ENCODE measurements at regions not wholly inside any gene's neighbourhood (a gene's known extent, or its start where the extent isn't known, plus 50 kb on each side); places are given as distances from the start of the nearest gene placed in this dataset.

- TF ChIP-seq ZBTB4 (CRISPR knock-in tag; IDR thresholded peaks at IDR 0.05) (no peak), KAT2A (conservative IDR thresholded peaks at IDR 0.05; ENCODE audit: control insufficient read depth, low read depth, low read length) (no peak), EZH2 (IDR thresholded peaks at IDR 0.05; ENCODE audit: borderline replicate concordance, control insufficient read depth, low read depth, low read length) (no peak)
Measured at GRCh38 chr18:60292186-60292585, 80.4 kb downstream of the MC4R start (continued).

- Histone ChIP-seq H4K20me1 (ENCODE audit: control insufficient read depth, insufficient read depth) (no peaks in the 10 kb centered on the region), H3K36me3 (ENCODE audit: control insufficient read depth in 2 of 2, insufficient read depth in 2 of 2, low read length in 1 of 2) (no peaks in the 10 kb centered on the region), H3K27ac (ENCODE audit: control insufficient read depth, insufficient read depth) (no peak overlapping the region), H3K9me3 (replicated peaks; ENCODE audit: control insufficient read depth, insufficient read depth, low read length) (no peaks in the 10 kb centered on the region), H3K4me1 (ENCODE audit: control insufficient read depth, insufficient read depth, low read length) (no peaks in the 10 kb centered on the region), H3K79me2 (ENCODE audit: control insufficient read depth, insufficient read depth, low read length) (no peaks in the 10 kb centered on the region), H3K9ac (ENCODE audit: control insufficient read depth, insufficient read depth, low read length) (no peak overlapping the region), H3K27me3 (replicated peaks in 1 of 2; ENCODE audit: control insufficient read depth in 2 of 2, insufficient read depth in 2 of 2, low read length in 1 of 2) (no peaks in the 10 kb centered on the region), H3K4me2 (ENCODE audit: control insufficient read depth, insufficient read depth) (no peak overlapping the region), H3K4me3 (no peak overlapping the region), H2AFZ (ENCODE audit: control insufficient read depth, low read depth, low read length) (no peak overlapping the region)
- no peak for DNase-seq (ENCODE audit: low read depth, low spot score)
- no peak for TF ChIP-seq NR2F1 (conservative IDR thresholded peaks at IDR 0.05)
- no peak for TF ChIP-seq POLR2A (IDR thresholded peaks at IDR 0.05; ENCODE audit: low read depth, low read length)
- TF ChIP-seq RBBP5 (conservative IDR thresholded peaks at IDR 0.05), result no peak
- WGBS (ENCODE audit: insufficient coverage, insufficient replicate concordance, low lambda C conversion rate, missing lambda C conversion rate), result 0% methylated on average over 1 of the region's 1 CpG
- ChIA-PET POLR2A (no interaction called here), CTCF (no interaction called here), SMC1A (ENCODE audit: uncharacterized antibody, unreplicated experiment) (no interaction called here), RAD21 (ENCODE audit: unreplicated experiment) (no interaction called here)
- no peak for ATAC-seq
- in situ Hi-C loops (cut with MboI) (no loop called here), intact Hi-C loops (cut with micrococcal nuclease; ENCODE audit: unreplicated experiment) (no loop called here)
- no TSS peak for BruUV-seq (replicated peaks)
- no peak for FAIRE-seq
Measured at GRCh38 chr18:60279391-60279790, 93.2 kb downstream of the MC4R start.

All from GM12878 (cell line).